Brain microvascular endothelial cell (primary cell): ENCODE measurements at regions not wholly inside any gene's neighbourhood (a gene's known extent, or its start where the extent isn't known, plus 50 kb on each side); places are given as distances from the start of the nearest gene placed in this dataset.

Experiments used
- DNase-seq: peaks from one replicate; pipeline ENCODE4 v3.0.0-alpha.2; 2020
- H3K27ac ChIP-seq: fragments of 250-450 bp; sonication (Bioruptor Pico); 2 replicates; pipeline ENCODE4 v1.5.1; 2020; ENCODE audit warnings: mild to moderate bottlenecking, moderate library complexity
- H3K27me3 ChIP-seq: fragments of 250-450 bp; sonication (Bioruptor Pico); replicated peaks from 2 replicates; pipeline ENCODE4 v1.5.1; 2020; ENCODE audit warnings: mild to moderate bottlenecking
- H3K36me3 ChIP-seq: fragments of 250-450 bp; sonication (Bioruptor Pico); replicated peaks from 2 replicates; pipeline ENCODE4 v1.5.1; 2020; ENCODE audit warnings: mild to moderate bottlenecking
- H3K4me3 ChIP-seq: 2 replicates; pipeline ENCODE4 v1.5.1; 2011; ENCODE audit warnings: low read depth, mild to moderate bottlenecking, control low read depth, low read length, moderate library complexity
- CTCF ChIP-seq: IDR thresholded peaks from 2 replicates; pipeline ENCODE4 v1.5.1; 2011; ENCODE audit warnings: low read depth, mild to moderate bottlenecking, moderate library complexity, low read length, control low read depth, inconsistent platforms; ENCODE audit errors: missing control alignments
- in situ Hi-C: cut with HindIII; loops from 2 replicates; pipeline ENCODE4 v1.10.0; 2017; ENCODE audit warnings: low sequenced_read_pairs, low pct_ligation_motif_present

- in situ Hi-C loops, result no loop called here
- no peak for TF ChIP-seq CTCF
- Histone ChIP-seq H3K36me3 (no peaks in the 10 kb centered on the region), H3K4me3 (peak overlapping the region; percentile 5), H3K27ac (no peak overlapping the region), H3K27me3 (no peaks in the 10 kb centered on the region)
- DNase-seq, result no peak
These were observed 102.7 kb upstream of the TENM3 start for GRCh38 chr4:182140547-182140946.

GRCh38 chr4:182141061-182141460 is 102.1 kb upstream of the TENM3 start:
- Histone ChIP-seq H3K36me3 (no peaks in the 10 kb centered on the region), H3K27ac (no peak overlapping the region), H3K27me3 (no peaks in the 10 kb centered on the region), H3K4me3 (peak overlapping the region; percentile 42)
- no peak for DNase-seq
- peak; percentile 14 for TF ChIP-seq CTCF
- in situ Hi-C loops, result no loop called here

GRCh38 chr4:182142176-182143085 is 100.8 kb upstream of the TENM3 start:
- in situ Hi-C loops, result no loop called here
- H3K4me3 ChIP-seq, result peak overlapping the region; percentile 77

GRCh38 chr4:182143086-182143821 is 99.9 kb upstream of the TENM3 start:
- Histone ChIP-seq H3K27me3 (no peaks in the 10 kb centered on the region), H3K27ac (peak overlapping the region; percentile 76), H3K36me3 (no peaks in the 10 kb centered on the region), H3K4me3 (peak overlapping the region; percentile 77)
- in situ Hi-C loops, result no loop called here
- no peak for TF ChIP-seq CTCF
- DNase-seq, result no peak

More at GRCh38 chr4:182142176-182143085, 100.8 kb upstream of the TENM3 start:
- Histone ChIP-seq H3K36me3 (no peaks in the 10 kb centered on the region), H3K27ac (no peak overlapping the region), H3K27me3 (no peaks in the 10 kb centered on the region)
- no peak for DNase-seq
- peak; percentile 38 for TF ChIP-seq CTCF

GRCh38 chr4:182143822-182144625 is 99.2 kb upstream of the TENM3 start:
- Histone ChIP-seq H3K27me3 (no peaks in the 10 kb centered on the region), H3K36me3 (no peaks in the 10 kb centered on the region), H3K4me3 (peak overlapping the region; percentile 77), H3K27ac (peak overlapping the region; percentile 76)
- in situ Hi-C loops, result no loop called here
- no peak for TF ChIP-seq CTCF
- DNase-seq, result peak; percentile 77
